Glomerular visceral epithelial cell (primary cell): ENCODE measurements at regions not wholly inside any gene's neighbourhood (a gene's known extent, or its start where the extent isn't known, plus 50 kb on each side); places are given as distances from the start of the nearest gene placed in this dataset.

ENCODE experiments used
- DNase-seq: peaks from one replicate; pipeline ENCODE4 v3.0.0-alpha.2; 2016; ENCODE audit errors: extremely low spot score

- DNase-seq = peak; percentile 65
These were observed 144.3 kb downstream of the VAPA start for GRCh38 chr18:10057894-10058791.

DNA sequence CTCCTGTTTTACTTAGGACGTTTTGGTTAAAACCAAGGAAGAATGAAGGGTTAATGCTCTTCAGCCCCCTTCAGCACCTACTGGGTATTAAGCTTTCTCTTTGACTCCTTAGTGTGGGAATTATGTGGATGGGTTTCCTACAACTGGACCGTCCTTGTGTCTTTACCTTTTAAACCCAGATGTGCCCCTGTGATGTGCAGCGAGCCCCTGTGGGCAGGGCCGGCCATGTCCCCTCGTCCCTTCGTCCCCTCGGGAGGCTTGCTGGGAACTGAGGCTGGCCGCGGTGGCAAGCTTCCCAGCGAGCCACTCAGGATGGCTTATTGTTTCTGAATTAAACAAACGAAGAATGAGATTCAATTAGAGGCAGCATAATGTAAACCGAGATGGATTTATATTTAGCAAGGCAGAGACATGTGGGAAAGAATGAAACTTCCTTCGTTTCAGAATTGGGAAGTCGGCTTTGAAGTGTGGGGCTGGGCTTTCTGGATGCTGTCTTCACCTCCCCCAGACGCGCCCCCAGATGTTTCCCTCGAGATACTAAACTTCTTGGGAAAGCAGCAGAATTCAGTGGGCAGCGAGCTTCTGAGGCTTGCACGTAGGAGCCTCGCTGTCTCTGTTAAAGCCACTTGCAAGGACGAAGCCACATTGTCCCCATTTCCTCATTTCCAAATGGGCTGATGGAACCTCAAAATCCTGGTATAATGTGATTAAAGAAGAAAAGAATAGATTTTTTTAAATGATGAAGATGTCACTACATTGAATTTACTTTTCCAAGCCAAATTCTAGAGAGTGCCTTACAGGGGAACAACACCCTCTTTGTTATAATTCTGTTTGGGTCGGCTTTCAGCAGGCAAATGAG lies 146.0 kb downstream of the VAPA start:
- DNase-seq = no peak

DNA sequence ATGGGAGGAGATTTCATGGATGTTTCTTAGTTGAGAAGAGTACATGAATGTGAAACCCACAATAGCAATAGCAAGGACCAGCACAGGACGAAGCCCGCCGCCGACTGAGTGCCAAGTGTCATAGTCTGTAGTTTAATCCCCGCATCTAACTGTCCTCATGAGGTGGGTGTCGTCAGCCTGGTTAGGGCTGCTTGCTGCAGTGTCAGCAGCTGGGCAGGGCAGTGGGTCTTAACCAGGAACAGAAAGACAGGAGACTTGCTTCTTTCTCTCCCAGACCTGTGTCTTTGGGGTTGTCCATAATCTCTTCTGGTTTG lies 146.6 kb downstream of the VAPA start:
- no peak for DNase-seq

- DNase-seq = no peak
These were observed 147.0 kb downstream of the VAPA start for GRCh38 chr18:10060841-10061240.

DNA sequence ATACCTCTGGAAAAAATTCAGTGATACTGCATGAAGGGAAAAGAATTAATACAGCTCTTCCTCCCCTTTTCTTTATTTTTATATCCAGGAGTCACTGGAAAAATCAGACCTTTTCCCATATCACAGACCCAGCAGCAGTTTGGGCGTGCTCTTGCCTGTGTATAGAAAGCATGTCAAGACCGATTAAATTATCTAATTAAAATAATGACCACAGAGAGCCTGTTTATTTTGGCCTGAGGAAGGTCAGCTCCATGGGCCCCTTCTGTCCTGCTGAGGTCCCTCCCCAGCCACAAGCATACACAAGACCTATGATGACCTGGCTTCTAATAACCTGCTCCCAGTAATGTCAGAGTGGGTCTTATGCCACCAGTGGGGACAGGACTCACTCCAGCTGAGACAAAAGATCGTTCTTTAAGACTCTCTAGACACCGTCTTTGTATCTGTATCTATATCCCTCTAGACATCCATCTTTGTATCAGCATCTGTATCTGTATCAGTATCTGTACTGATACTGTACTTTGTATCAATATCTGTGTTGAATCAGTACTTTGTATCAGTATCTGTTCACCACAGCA lies 147.8 kb downstream of the VAPA start:
- no peak for DNase-seq

GRCh38 chr18:10062302-10063300 lies 148.8 kb downstream of the VAPA start:
- DNase-seq = no peak

GRCh38 chr18:10063489-10063888 lies 149.7 kb downstream of the VAPA start:
- DNase-seq = no peak

- DNase-seq = no peak
These were observed 150.5 kb downstream of the VAPA start for GRCh38 chr18:10064267-10064666.

DNA sequence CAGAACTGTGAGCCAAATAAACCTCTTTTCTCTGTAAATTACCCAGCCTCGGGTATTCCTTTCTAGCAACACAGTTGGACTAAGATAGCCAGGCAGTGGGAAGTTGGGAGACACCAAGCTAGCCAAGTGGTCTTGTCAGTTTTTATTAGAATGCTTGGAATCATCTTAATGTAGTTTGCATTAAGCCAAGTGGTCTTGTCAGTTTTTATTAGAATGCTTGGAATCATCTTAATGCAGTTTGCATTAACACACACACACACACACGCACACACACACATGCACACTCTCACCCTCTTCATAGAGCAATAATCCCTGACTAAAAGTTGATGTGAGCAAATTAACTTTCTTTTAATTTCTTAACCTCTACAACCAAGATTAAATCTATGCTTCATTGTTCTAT lies 151.5 kb downstream of the VAPA start:
- no peak for DNase-seq

GRCh38 chr18:10067670-10068659 lies 154.1 kb downstream of the VAPA start:
- no peak for DNase-seq

GRCh38 chr18:10068766-10069567 lies 155.2 kb downstream of the VAPA start:
- DNase-seq = no peak

DNA sequence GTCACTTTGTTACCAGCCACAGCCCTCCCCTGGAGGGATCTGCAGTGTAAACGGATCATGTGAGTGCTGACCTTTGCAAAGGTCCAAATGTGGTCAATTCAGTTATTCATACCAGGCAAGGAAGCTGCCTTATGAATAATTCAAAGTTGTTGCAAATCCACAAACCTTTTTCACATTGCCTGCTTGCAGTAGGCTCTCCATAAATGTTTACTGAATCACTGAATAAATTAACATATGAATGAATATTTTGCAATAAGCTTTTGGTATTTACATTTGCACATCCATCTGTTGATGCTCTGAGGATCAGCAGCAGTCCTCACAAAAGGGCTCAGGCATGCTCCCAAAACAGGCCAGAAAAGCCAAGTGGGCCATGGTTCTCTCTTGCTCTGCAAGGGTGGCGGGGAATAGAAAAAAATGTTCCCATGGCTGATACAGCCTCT lies 156.8 kb downstream of the VAPA start:
- no peak for DNase-seq

- DNase-seq = peak; percentile 18
These were observed 158.9 kb downstream of the VAPA start for GRCh38 chr18:10072671-10073175.

- DNase-seq = no peak
These were observed 160.3 kb downstream of the VAPA start for GRCh38 chr18:10074110-10074509.

- no peak for DNase-seq
These were observed 160.9 kb downstream of the VAPA start for GRCh38 chr18:10074728-10075127.

GRCh38 chr18:10076502-10077030 lies 162.8 kb downstream of the VAPA start:
- DNase-seq = no peak

GRCh38 chr18:10077986-10078385 lies 164.2 kb downstream of the VAPA start:
- no peak for DNase-seq

DNA sequence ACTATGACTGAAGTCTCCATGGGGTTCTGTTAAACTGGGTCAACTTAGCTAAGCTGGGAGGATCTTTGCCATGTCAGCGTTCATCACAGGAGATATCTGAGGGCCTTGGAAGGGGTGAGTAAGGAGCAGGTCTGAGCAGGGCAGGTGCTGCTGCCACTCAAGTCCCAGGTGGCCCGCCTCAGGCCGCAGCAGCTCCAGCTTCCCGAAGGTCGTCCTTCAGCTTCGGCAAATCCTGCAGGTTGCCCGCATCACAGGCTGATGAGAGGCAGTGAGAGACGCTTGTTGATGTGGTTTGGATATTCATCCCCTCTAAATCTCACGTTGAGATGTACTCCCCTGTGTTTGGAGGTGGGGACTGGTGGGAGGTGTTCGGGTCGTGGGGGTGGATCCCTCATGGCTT lies 166.6 kb downstream of the VAPA start:
- no peak for DNase-seq

DNA sequence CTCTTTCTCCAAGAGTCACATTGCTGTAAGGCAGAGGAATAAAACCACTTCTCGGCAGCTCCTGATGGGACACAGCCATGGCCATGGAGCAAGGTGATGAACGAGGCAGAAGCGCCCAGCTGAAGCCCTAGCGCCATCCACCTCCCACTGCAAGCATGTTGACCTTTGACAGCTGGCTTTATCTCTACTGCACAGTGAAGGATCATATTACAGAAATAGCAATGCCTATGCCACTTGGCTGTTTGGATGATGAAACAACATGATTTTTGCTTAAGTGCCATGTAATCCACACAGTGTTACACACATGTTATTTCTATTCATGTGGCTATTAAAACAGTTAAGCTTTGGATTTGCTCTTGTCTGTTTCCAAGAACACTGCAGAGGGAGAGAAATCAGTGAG lies 167.7 kb downstream of the VAPA start:
- no peak for DNase-seq
